MM.1S (cell line): ENCODE measurements at regions not wholly inside any gene's neighbourhood (a gene's known extent, or its start where the extent isn't known, plus 50 kb on each side); places are given as distances from the start of the nearest gene placed in this dataset.

Experiments used
- DNase-seq: peaks from one replicate; pipeline ENCODE4 v3.0.0-alpha.2; 2015
- H2AFZ ChIP-seq: fragments of 300-600 bp; sonication (generic); 2 replicates; pipeline ENCODE4 v1.6.0; 2016; ENCODE audit warnings: antibody characterized with exemption, low read length
- H3F3A ChIP-seq: fragments of 300-600 bp; sonication (generic); 2 replicates; pipeline ENCODE4 v1.6.1; 2016; ENCODE audit warnings: mild to moderate bottlenecking, antibody characterized with exemption, low read length, moderate library complexity, mixed read lengths; ENCODE audit not compliant: insufficient read depth
- H3K27ac ChIP-seq: fragments of 300-600 bp; sonication (generic); 2 replicates; pipeline ENCODE4 v1.5.1; 2016; ENCODE audit warnings: mild to moderate bottlenecking, low read length
- H3K27me3 ChIP-seq: fragments of 300-600 bp; sonication (generic); replicated peaks from 2 replicates; pipeline ENCODE4 v1.6.0; 2016; ENCODE audit warnings: low read length; ENCODE audit not compliant: insufficient read depth
- H3K36me3 ChIP-seq: fragments of 300-600 bp; sonication (generic); replicated peaks from 2 replicates; pipeline ENCODE4 v1.6.1; 2016; ENCODE audit warnings: mild to moderate bottlenecking, low read length, mixed read lengths; ENCODE audit not compliant: insufficient read depth
- H3K4me1 ChIP-seq: fragments of 300-600 bp; sonication (generic); 2 replicates; pipeline ENCODE4 v1.6.1; 2016; ENCODE audit warnings: low read length, mixed read lengths
- H3K4me2 ChIP-seq: fragments of 300-600 bp; sonication (generic); 2 replicates; pipeline ENCODE4 v1.6.0; 2016; ENCODE audit warnings: low read depth, low read length
- H3K4me3 ChIP-seq: fragments of 300-600 bp; sonication (generic); 2 replicates; pipeline ENCODE4 v1.5.1; 2016; ENCODE audit warnings: low read length, mixed read lengths
- H3K79me2 ChIP-seq: fragments of 300-600 bp; sonication (generic); 2 replicates; pipeline ENCODE4 v1.6.1; 2016; ENCODE audit warnings: mixed run types, low read length, mixed read lengths
- H3K9ac ChIP-seq: fragments of 300-600 bp; sonication (generic); 2 replicates; pipeline ENCODE4 v1.6.1; 2016; ENCODE audit warnings: low read length, mixed read lengths
- H3K9me2 ChIP-seq: fragments of 300-600 bp; sonication (generic); replicated peaks from 2 replicates; pipeline ENCODE4 v1.6.1; 2016; ENCODE audit warnings: mild to moderate bottlenecking, low read length, mixed read lengths; ENCODE audit not compliant: insufficient read depth
- H3K9me3 ChIP-seq: fragments of 300-600 bp; sonication (generic); replicated peaks from 2 replicates; pipeline ENCODE4 v1.6.1; 2016; ENCODE audit warnings: mild to moderate bottlenecking, low read length, mixed read lengths; ENCODE audit not compliant: insufficient read depth
- H4K20me1 ChIP-seq: fragments of 300-600 bp; sonication (generic); 2 replicates; pipeline ENCODE4 v1.6.1; 2016; ENCODE audit warnings: mild to moderate bottlenecking, low read length, moderate library complexity, mixed read lengths; ENCODE audit not compliant: insufficient read depth
- EZH2 ChIP-seq: fragments of 300-600 bp; sonication (generic); optimal IDR thresholded peaks from 2 replicates; pipeline ENCODE3; 2017; ENCODE audit warnings: low read depth, mild to moderate bottlenecking, antibody characterized with exemption, low read length, mixed read lengths
- EZH2phosphoT487 ChIP-seq: fragments of 300-600 bp; sonication (generic); IDR thresholded peaks from 2 replicates; pipeline ENCODE4 v1.6.1; 2018; ENCODE audit warnings: antibody characterized with exemption, low read length
- TF ChIP-seq, protein P1 (sequence below): fragments of 300-600 bp; sonication (generic); IDR thresholded peaks from 2 replicates; pipeline ENCODE4 v1.5.1; 2016; ENCODE audit warnings: antibody characterized with exemption, low read length, mixed read lengths

DNA sequence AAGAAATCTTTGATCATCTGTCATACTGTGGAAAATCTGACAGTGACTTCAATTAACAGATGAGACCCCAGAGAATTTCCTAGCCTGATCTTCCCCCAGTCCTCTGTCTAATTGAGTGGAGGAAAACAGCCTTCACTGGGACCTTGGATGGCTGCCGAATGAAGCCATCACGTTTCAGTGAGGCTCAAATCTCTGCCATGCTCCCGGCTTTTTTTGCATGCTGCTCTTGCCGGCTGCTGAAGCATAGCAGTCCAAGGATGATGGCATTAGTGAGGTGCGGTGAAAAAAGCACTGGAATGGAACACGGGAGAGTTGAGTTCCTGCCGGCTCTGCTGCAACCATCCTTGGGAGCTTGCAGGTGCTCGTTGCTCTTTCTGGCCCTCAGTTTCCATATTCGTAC is 430.5 kb downstream of the SLC4A3 start:
- Histone ChIP-seq H3K9me2 (no peaks in the 10 kb centered on the region), H3K27me3 (no peaks in the 10 kb centered on the region), H3K36me3 (no peaks in the 10 kb centered on the region), H3F3A (no peaks in the 10 kb centered on the region), H3K4me3 (no peak overlapping the region), H3K4me2 (no peak overlapping the region), H3K4me1 (no peaks in the 10 kb centered on the region), H4K20me1 (no peaks in the 10 kb centered on the region), H2AFZ (no peak overlapping the region), H3K9me3 (no peaks in the 10 kb centered on the region), H3K79me2 (no peaks in the 10 kb centered on the region), H3K27ac (no peak overlapping the region), H3K9ac (no peak overlapping the region)
- DNase-seq: no peak
- TF ChIP-seq, protein P1, sequence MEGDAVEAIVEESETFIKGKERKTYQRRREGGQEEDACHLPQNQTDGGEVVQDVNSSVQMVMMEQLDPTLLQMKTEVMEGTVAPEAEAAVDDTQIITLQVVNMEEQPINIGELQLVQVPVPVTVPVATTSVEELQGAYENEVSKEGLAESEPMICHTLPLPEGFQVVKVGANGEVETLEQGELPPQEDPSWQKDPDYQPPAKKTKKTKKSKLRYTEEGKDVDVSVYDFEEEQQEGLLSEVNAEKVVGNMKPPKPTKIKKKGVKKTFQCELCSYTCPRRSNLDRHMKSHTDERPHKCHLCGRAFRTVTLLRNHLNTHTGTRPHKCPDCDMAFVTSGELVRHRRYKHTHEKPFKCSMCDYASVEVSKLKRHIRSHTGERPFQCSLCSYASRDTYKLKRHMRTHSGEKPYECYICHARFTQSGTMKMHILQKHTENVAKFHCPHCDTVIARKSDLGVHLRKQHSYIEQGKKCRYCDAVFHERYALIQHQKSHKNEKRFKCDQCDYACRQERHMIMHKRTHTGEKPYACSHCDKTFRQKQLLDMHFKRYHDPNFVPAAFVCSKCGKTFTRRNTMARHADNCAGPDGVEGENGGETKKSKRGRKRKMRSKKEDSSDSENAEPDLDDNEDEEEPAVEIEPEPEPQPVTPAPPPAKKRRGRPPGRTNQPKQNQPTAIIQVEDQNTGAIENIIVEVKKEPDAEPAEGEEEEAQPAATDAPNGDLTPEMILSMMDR: no peak
- no peak for TF ChIP-seq EZH2phosphoT487

DNA sequence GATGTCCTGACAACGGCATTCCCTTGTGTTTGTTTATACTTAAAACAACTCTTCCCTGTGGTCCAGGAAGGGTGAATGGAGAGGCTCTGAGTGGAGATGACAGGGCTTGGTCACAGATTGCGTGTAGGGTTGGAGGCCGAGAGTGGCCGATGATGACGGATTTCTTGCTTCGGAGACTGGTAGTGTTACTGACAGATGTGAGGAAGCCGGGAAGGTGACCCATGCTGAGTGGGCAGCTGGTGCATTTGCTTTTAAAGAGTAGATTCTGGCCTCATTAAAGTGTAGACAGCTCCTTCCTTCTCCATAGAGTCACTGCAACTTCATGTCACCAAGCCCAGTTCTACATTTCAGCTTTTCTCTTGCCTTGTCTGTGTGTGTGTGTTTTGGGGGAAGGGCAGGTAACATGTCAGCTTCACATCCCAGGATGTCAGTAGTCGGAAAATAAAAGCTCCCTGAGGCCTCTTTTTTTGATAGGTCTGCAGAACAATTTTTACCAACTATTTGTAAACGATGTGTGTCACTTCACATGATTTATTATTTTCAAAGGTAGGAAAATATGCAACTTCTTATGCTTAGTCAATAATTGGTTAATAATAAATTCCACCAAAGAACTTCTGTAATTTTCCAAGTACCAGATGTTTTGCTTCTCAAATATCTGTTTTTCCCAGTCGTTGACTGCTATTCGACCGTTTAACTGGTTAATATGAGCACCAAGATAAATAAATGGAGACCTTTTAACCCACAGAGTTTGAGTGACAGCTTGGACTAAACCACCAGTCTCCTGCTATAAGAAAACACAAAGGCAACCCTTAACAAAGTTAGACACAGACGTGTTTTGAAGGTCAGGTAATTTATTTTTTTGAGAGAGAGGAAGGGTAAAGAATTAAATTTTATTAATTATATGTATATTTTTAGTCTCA is 436.9 kb downstream of the SLC4A3 start:
- no peak overlapping the region for H2AFZ ChIP-seq
- H3K27me3 ChIP-seq: no peaks in the 10 kb centered on the region

DNA sequence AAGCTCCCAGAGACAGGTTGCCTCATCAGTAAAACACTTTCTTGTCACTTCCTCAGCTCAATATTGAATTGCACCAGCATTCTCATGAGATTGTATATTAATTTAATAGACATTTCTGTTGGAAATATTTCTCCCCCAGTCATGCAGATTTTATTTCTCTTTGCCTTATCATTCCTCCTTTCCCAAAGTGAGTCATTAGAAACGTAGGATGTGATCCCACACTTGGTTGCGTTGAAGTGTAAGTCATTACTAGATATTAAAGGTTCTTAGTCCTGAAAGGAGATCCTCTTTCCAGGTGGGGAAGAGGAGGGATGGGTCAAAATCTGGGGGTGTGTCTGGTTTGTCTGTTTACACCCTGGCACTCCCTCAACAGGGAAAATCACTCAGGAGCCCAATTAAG is 438.2 kb downstream of the SLC4A3 start:
- Histone ChIP-seq H3K4me1 (no peaks in the 10 kb centered on the region), H3K9me3 (no peaks in the 10 kb centered on the region), H3K4me3 (no peak overlapping the region), H3F3A (no peaks in the 10 kb centered on the region), H4K20me1 (no peaks in the 10 kb centered on the region), H3K79me2 (no peaks in the 10 kb centered on the region), H3K27ac (no peak overlapping the region), H3K4me2 (no peak overlapping the region), H3K9ac (no peak overlapping the region), H2AFZ (no peak overlapping the region), H3K27me3 (no peaks in the 10 kb centered on the region), H3K36me3 (no peaks in the 10 kb centered on the region), H3K9me2 (no peaks in the 10 kb centered on the region)
- no peak for TF ChIP-seq EZH2
- TF ChIP-seq EZH2phosphoT487: no peak
- TF ChIP-seq, protein P1: no peak
- no peak for DNase-seq

More for the DNA sequence above, 436.9 kb downstream of the SLC4A3 start:
- H3K9me3 ChIP-seq: no peaks in the 10 kb centered on the region
- no peaks in the 10 kb centered on the region for H4K20me1 ChIP-seq
- no peak overlapping the region for H3K4me3 ChIP-seq
- no peaks in the 10 kb centered on the region for H3K9me2 ChIP-seq
- H3K27ac ChIP-seq: no peak overlapping the region
- H3F3A ChIP-seq: no peaks in the 10 kb centered on the region
- TF ChIP-seq, protein P1: no peak
- TF ChIP-seq EZH2 (no peak), EZH2phosphoT487 (no peak)
- H3K4me2 ChIP-seq: no peak overlapping the region
- H3K4me1 ChIP-seq: no peaks in the 10 kb centered on the region
- H3K9ac ChIP-seq: no peak overlapping the region
- no peak for DNase-seq
- H3K79me2 ChIP-seq: no peaks in the 10 kb centered on the region
- H3K36me3 ChIP-seq: no peaks in the 10 kb centered on the region
